ENCODE measurements at regions not wholly inside any gene's neighbourhood (a gene's known extent, or its start where the extent isn't known, plus 50 kb on each side); places are given as distances from the start of the nearest gene placed in this dataset.
"Not testable (repeated sequence)": the region's sequence is repeated elsewhere in the genome, so short reads cannot be mapped to it uniquely, and the experiment has no call there.

- no peak overlapping the region for H4K8ac ChIP-seq (ENCODE audit: low read depth, low read length)
- DNase-seq (ENCODE audit: low spot score), result no peak
- H3K18ac ChIP-seq (ENCODE audit: low read length), result no peak overlapping the region
- no peak overlapping the region for H4K91ac ChIP-seq (ENCODE audit: low read depth, low read length, poor library complexity)
- H3K4ac ChIP-seq (ENCODE audit: low read length), result no peak overlapping the region
- H3K14ac ChIP-seq (ENCODE audit: low read length), result no peak overlapping the region
- no peak overlapping the region for H2BK120ac ChIP-seq (ENCODE audit: low read depth, low read length)
- H2BK15ac ChIP-seq (ENCODE audit: low read length), result no peak overlapping the region
- no peaks in the 10 kb centered on the region for H3K79me1 ChIP-seq (ENCODE audit: low read depth, low read length)
- H3K4me1 ChIP-seq (ENCODE audit: control insufficient read depth in 2 of 2, insufficient read depth in 1 of 2, low read depth in 1 of 2, low read length in 2 of 2), result peaks cover 6 to 12% of the 10 kb centered on the region in 2 donors
- H3K27me3 ChIP-seq (ENCODE audit: control insufficient read depth in 3 of 3, insufficient read depth in 3 of 3, low read depth in 1 of 3, low read length in 3 of 3), result peaks cover 0 to 2% (median 0%) of the 10 kb centered on the region in 3 experiments
- no peak overlapping the region for H2AK5ac ChIP-seq (ENCODE audit: low read depth, low read length)
- H2AFZ ChIP-seq (ENCODE audit: low read length), result no peak overlapping the region
- H3K4me3 ChIP-seq (ENCODE audit: low read length in 2 of 2), result no peak overlapping the region
- H3K23ac ChIP-seq (ENCODE audit: low read depth, low read length, poor library complexity), result no peak overlapping the region
- no peak overlapping the region for H3K4me2 ChIP-seq (ENCODE audit: insufficient read depth, low read length, poor library complexity, severe bottlenecking)
- peaks cover 9% of the 10 kb centered on the region in 2 donors for H3K9me3 ChIP-seq (replicated peaks in 1 of 2; ENCODE audit: control insufficient read depth in 2 of 2, insufficient read depth in 1 of 2, low read depth in 1 of 2, low read length in 2 of 2)
- no peaks in the 10 kb centered on the region for H3K36me3 ChIP-seq (replicated peaks in 1 of 2; ENCODE audit: control insufficient read depth in 2 of 2, insufficient read depth in 2 of 2, low read length in 2 of 2)
- no peak overlapping the region for H3K9ac ChIP-seq (ENCODE audit: low read depth, low read length, poor library complexity)
- H3K27ac ChIP-seq (replicated peaks; ENCODE audit: low read length), result no peak overlapping the region
- H2BK5ac ChIP-seq (ENCODE audit: low read length), result no peak overlapping the region
- no peak overlapping the region for H2BK12ac ChIP-seq (ENCODE audit: low read length)
These were observed 158.1 kb upstream of the RFLNA start for GRCh38 chr12:124136796-124137195.

- no peak overlapping the region for H2BK12ac ChIP-seq (ENCODE audit: low read length)
- H3K14ac ChIP-seq (ENCODE audit: low read length), result no peak overlapping the region
- no peaks in the 10 kb centered on the region for H3K79me1 ChIP-seq (ENCODE audit: low read depth, low read length)
- peak overlapping the region; percentile 32 for H3K27ac ChIP-seq (replicated peaks; ENCODE audit: low read length)
- no peak overlapping the region for H3K23ac ChIP-seq (ENCODE audit: low read depth, low read length, poor library complexity)
- H3K27me3 ChIP-seq (ENCODE audit: control insufficient read depth in 3 of 3, insufficient read depth in 3 of 3, low read depth in 1 of 3, low read length in 3 of 3), result peaks cover 0 to 2% (median 0%) of the 10 kb centered on the region in 3 experiments
- no peak overlapping the region for H3K9ac ChIP-seq (ENCODE audit: low read depth, low read length, poor library complexity)
- peak overlapping the region; percentile 10 for H2AFZ ChIP-seq (ENCODE audit: low read length)
- no peak overlapping the region for H2BK15ac ChIP-seq (ENCODE audit: low read length)
- no peak overlapping the region for H3K4me3 ChIP-seq (ENCODE audit: low read length in 2 of 2)
- H2BK120ac ChIP-seq (ENCODE audit: low read depth, low read length), result no peak overlapping the region
- H3K18ac ChIP-seq (ENCODE audit: low read length), result no peak overlapping the region
- no peak overlapping the region for H2AK5ac ChIP-seq (ENCODE audit: low read depth, low read length)
- H4K8ac ChIP-seq (ENCODE audit: low read depth, low read length), result no peak overlapping the region
- H3K4me1 ChIP-seq (ENCODE audit: control insufficient read depth in 2 of 2, insufficient read depth in 1 of 2, low read depth in 1 of 2, low read length in 2 of 2), result peaks cover 6 to 12% of the 10 kb centered on the region in 2 donors
- DNase-seq (ENCODE audit: low spot score), result no peak
- H3K4me2 ChIP-seq (ENCODE audit: insufficient read depth, low read length, poor library complexity, severe bottlenecking), result no peak overlapping the region
- H3K4ac ChIP-seq (ENCODE audit: low read length), result no peak overlapping the region
- peak overlapping the region; percentile 60 for H2BK5ac ChIP-seq (ENCODE audit: low read length)
- peaks cover 10 to 28% of the 10 kb centered on the region in 2 donors for H3K9me3 ChIP-seq (replicated peaks in 1 of 2; ENCODE audit: control insufficient read depth in 2 of 2, insufficient read depth in 1 of 2, low read depth in 1 of 2, low read length in 2 of 2)
- no peak overlapping the region for H4K91ac ChIP-seq (ENCODE audit: low read depth, low read length, poor library complexity)
- H3K36me3 ChIP-seq (replicated peaks in 1 of 2; ENCODE audit: control insufficient read depth in 2 of 2, insufficient read depth in 2 of 2, low read length in 2 of 2), result no peaks in the 10 kb centered on the region
- no CpG with 5 or more reads among the region's 7 CpGs for WGBS, 2 donors (ENCODE audit: extremely low coverage in 2 of 2, insufficient read length in 2 of 2, insufficient replicate concordance in 1 of 2)
These were observed 153.9 kb upstream of the RFLNA start for GRCh38 chr12:124140944-124141486.

- H2BK120ac ChIP-seq (ENCODE audit: low read depth, low read length); H4K91ac ChIP-seq (ENCODE audit: low read depth, low read length, poor library complexity); H2BK12ac ChIP-seq (ENCODE audit: low read length); H2BK15ac ChIP-seq (ENCODE audit: low read length); H3K4ac ChIP-seq (ENCODE audit: low read length); H2AK5ac ChIP-seq (ENCODE audit: low read depth, low read length); H3K4me3 ChIP-seq (ENCODE audit: low read length in 2 of 2); H3K9ac ChIP-seq (ENCODE audit: low read depth, low read length, poor library complexity); DNase-seq (ENCODE audit: low spot score); H3K79me1 ChIP-seq (ENCODE audit: low read depth, low read length); H3K27me3 ChIP-seq (ENCODE audit: control insufficient read depth in 3 of 3, insufficient read depth in 3 of 3, low read depth in 1 of 3, low read length in 3 of 3); H4K8ac ChIP-seq (ENCODE audit: low read depth, low read length); H3K23ac ChIP-seq (ENCODE audit: low read depth, low read length, poor library complexity); H3K18ac ChIP-seq (ENCODE audit: low read length); H3K14ac ChIP-seq (ENCODE audit: low read length); H3K36me3 ChIP-seq (replicated peaks in 1 of 2; ENCODE audit: control insufficient read depth in 2 of 2, insufficient read depth in 2 of 2, low read length in 2 of 2); H3K4me2 ChIP-seq (ENCODE audit: insufficient read depth, low read length, poor library complexity, severe bottlenecking); H2BK5ac ChIP-seq (ENCODE audit: low read length): not testable (repeated sequence)
- Histone ChIP-seq H3K4me1 (ENCODE audit: control insufficient read depth in 2 of 2, insufficient read depth in 1 of 2, low read depth in 1 of 2, low read length in 2 of 2) (peaks cover 6 to 12% of the 10 kb centered on the region in 2 donors), H2AFZ (ENCODE audit: low read length) (peak overlapping the region; percentile 10), H3K9me3 (replicated peaks in 1 of 2; ENCODE audit: control insufficient read depth in 2 of 2, insufficient read depth in 1 of 2, low read depth in 1 of 2, low read length in 2 of 2) (peaks cover 10 to 27% of the 10 kb centered on the region in 2 donors), H3K27ac (replicated peaks; ENCODE audit: low read length) (peak overlapping the region; percentile 32)
- WGBS, 2 donors (ENCODE audit: extremely low coverage in 2 of 2, insufficient read length in 2 of 2, insufficient replicate concordance in 1 of 2), result no CpG with 5 or more reads among the region's 3 CpGs
These were observed 153.3 kb upstream of the RFLNA start for GRCh38 chr12:124141611-124142010.

GRCh38 chr12:124142395-124143035, 152.4 kb upstream of the RFLNA start:
- H2BK5ac ChIP-seq (ENCODE audit: low read length), result no peak overlapping the region

More at GRCh38 chr12:124142395-124143035, 152.4 kb upstream of the RFLNA start:
- WGBS, 2 donors (ENCODE audit: extremely low coverage in 2 of 2, insufficient read length in 2 of 2, insufficient replicate concordance in 1 of 2), result no CpG with 5 or more reads among the region's 8 CpGs
- Histone ChIP-seq H3K4me2 (ENCODE audit: insufficient read depth, low read length, poor library complexity, severe bottlenecking) (no peak overlapping the region), H3K4me3 (ENCODE audit: low read length in 2 of 2) (no peak overlapping the region), H4K8ac (ENCODE audit: low read depth, low read length) (no peak overlapping the region), H3K27ac (replicated peaks; ENCODE audit: low read length) (no peak overlapping the region), H3K4me1 (ENCODE audit: control insufficient read depth in 2 of 2, insufficient read depth in 1 of 2, low read depth in 1 of 2, low read length in 2 of 2) (peaks cover 6 to 16% of the 10 kb centered on the region in 2 donors), H2AK5ac (ENCODE audit: low read depth, low read length) (no peak overlapping the region), H3K9me3 (replicated peaks in 1 of 2; ENCODE audit: control insufficient read depth in 2 of 2, insufficient read depth in 1 of 2, low read depth in 1 of 2, low read length in 2 of 2) (peaks cover 5 to 21% of the 10 kb centered on the region in 2 donors), H3K36me3 (replicated peaks in 1 of 2; ENCODE audit: control insufficient read depth in 2 of 2, insufficient read depth in 2 of 2, low read length in 2 of 2) (no peaks in the 10 kb centered on the region), H3K14ac (ENCODE audit: low read length) (no peak overlapping the region), H2BK15ac (ENCODE audit: low read length) (no peak overlapping the region), H3K4ac (ENCODE audit: low read length) (no peak overlapping the region), H2BK120ac (ENCODE audit: low read depth, low read length) (no peak overlapping the region), H3K27me3 (ENCODE audit: control insufficient read depth in 3 of 3, insufficient read depth in 3 of 3, low read depth in 1 of 3, low read length in 3 of 3) (no peaks in the 10 kb centered on the region), H2BK12ac (ENCODE audit: low read length) (no peak overlapping the region), H3K23ac (ENCODE audit: low read depth, low read length, poor library complexity) (no peak overlapping the region), H3K9ac (ENCODE audit: low read depth, low read length, poor library complexity) (no peak overlapping the region), H4K91ac (ENCODE audit: low read depth, low read length, poor library complexity) (no peak overlapping the region), H3K79me1 (ENCODE audit: low read depth, low read length) (no peaks in the 10 kb centered on the region), H2AFZ (ENCODE audit: low read length) (no peak overlapping the region), H3K18ac (ENCODE audit: low read length) (no peak overlapping the region)
- DNase-seq (ENCODE audit: low spot score), result no peak
